GM21390 (cell line): ENCODE measurements at regions not wholly inside any gene's neighbourhood (a gene's known extent, or its start where the extent isn't known, plus 50 kb on each side); places are given as distances from the start of the nearest gene placed in this dataset.

ENCODE experiments used
- ATAC-seq: cut with Tn5 transposase; IDR thresholded peaks from one replicate; pipeline ENCODE4 v1.9.1; 2021; ENCODE audit not compliant: unreplicated experiment

DNA sequence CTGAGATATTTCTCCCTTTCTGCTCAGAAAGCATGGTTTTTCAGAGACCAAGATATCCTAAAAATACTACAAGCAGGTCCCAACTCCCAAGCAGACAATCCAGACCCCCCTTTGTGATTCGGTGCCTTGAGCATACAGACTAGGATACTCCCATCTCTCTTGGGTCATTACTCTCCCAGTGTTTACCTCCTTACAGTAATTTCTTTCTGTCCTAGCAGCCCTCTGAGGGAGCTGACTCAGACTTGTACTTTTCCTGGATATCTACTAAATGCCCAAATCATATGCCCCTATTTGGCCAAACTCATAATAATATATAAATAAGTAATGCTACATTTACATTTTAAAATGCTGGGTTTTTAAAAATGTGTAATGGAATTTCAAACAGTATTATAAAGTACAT, 355.6 kb downstream of the LRIG3 start:
- no peak for ATAC-seq

GRCh38 chr12:58566599-58566998, 353.7 kb downstream of the LRIG3 start:
- ATAC-seq, result no peak

DNA sequence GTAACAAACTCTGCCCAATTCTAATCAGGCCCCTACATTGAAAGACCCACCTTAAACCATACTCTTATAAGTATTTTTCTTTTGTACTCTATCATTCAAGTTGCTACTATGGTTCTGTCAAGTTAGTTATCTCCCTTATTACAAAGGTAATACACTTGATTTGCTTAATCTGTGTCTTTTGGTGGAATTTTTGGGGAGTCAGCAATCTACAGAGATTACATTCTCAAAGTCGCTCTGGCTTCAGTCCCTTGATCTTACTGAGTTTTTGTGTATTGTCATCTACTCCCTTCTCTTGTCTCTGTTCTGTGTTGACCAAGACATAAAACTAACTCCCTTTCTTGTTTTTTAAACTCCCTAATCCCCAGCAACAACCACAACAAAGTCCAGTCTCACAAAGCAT, 353.1 kb downstream of the LRIG3 start:
- ATAC-seq, result no peak

- ATAC-seq, result no peak
Measured at GRCh38 chr12:58570411-58570810, 349.9 kb downstream of the LRIG3 start.

DNA sequence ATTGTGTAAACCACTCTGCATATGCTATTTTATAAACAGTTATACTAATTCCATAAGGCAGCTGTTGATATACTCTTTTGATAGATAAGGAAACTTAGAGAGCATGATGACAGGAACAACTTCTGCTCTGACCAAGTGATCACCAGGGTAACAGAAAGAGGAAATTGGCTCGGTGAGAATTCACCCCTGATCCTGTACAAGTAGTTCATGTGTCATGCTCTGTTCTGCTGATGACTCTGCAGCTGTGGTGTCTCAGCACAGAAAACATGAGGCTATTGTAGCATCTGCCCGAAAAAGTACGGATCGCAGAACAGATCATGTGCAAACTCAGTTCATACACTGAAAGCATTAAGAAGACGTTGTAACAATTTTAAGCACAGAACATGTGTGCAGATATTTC, 345.0 kb downstream of the LRIG3 start:
- ATAC-seq, result no peak

DNA sequence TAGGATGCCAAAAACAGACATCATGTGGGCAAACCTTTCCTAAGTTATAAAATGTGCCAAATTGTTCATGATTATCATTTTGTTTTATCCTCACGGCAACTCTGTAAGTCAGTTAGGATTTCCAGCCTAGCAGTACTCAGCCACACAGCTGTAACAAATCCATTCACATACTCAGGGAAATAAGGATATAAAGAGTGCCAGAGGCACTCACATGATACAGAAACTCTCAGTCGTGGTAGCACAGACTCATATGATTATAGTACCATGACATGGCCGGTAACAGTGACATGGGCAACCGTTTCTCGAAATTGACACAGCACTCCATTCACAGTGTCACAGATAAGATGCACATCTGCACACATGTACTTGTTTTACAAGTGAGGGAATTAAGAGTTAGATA, 344.2 kb downstream of the LRIG3 start:
- no peak for ATAC-seq

DNA sequence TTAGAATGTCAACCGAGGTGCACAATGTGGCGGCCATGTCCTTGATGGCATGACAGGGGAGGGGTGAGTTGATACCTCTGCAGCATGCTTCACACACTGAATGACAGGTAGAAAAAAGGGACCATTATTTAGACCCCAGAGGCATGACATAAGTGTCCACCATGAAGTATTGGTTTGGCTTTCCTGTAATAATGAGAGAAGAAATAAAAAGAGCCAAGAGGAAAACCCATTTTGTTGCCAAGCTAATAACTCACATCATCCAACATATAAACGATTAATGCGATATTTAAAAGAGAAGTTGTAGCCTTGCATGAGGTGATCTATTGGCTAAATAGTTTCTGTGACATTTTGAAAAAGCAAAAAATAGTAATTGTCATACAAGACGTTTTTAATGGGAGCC, 343.4 kb downstream of the LRIG3 start:
- no peak for ATAC-seq

DNA sequence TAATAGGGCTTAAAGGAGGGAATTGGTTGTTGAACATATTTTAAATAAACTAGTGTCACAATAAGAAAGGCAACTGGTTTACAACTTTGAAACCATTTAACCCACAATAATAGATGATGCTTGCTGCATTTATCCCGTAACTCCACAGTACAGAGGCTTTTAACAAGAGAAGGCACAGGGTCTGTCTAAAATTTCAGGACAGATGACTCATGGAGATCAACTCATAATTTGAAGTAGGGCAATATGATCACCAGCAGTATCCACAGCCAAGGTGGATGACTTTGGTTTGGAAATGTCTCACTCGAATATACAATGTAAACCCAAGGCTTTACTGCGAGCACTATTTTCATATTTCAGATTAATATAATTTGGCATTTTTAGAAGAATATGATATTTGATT, 340.2 kb downstream of the LRIG3 start:
- ATAC-seq, result no peak

DNA sequence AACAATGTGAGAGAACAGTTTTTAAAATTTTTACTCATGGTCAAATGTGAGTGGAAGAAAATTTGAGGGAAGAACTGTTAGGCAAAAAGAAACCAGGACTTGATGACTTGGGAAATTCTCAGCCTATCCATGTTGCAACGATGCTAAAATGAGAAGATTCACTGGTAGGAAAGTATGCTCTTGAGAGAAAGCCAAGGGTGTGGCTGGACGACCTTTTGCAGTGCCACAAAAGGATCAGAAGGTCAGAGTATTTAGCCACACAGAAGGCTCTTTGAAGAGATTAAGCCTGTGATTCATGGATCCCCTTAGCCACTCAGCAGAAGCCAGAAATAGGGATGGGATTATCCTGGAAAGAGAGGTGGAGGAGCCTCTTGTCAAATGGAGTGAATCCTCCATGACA, 336.8 kb downstream of the LRIG3 start:
- no peak for ATAC-seq

- no peak for ATAC-seq
Measured at GRCh38 chr12:58583940-58584339, 336.4 kb downstream of the LRIG3 start.

- no peak for ATAC-seq
Measured at GRCh38 chr12:58584880-58585279, 335.4 kb downstream of the LRIG3 start.

DNA sequence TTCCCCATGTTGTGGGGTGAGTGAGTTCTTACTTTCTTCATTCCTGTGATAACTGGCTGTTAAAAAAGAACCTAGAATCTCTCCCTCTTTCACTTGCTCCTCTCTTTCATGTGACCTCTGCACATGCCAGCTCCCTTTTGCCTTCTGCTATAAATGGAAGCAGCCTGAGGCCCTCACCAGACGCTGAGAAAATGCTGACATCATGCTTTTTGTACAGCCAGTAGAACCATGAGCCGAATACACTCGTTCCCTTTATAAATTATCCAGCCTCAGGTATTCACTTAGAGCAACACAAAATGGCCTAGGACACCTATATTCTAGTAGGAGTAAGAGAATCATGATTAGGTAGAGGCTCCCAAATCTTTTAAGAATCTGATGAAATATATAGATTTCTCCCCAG, 333.5 kb downstream of the LRIG3 start:
- no peak for ATAC-seq

DNA sequence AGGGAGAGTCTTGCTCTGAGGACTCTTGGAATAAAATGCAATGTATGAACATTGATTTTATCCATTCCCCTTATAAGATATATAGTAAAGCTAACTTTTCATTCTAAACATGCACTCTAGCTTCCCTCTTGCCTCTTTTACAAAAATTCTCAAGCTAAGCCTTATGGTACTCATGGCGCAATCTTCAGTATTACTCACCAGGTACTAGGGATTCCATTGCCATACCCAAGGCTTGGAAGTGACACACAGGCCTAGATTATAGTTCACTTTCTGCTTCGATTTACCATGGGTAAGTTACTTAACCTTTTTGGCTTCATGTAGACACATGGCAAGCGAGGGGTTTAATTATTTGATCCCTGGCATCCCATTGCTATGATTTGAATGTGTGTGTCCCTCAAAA, 331.5 kb downstream of the LRIG3 start:
- no peak for ATAC-seq

DNA sequence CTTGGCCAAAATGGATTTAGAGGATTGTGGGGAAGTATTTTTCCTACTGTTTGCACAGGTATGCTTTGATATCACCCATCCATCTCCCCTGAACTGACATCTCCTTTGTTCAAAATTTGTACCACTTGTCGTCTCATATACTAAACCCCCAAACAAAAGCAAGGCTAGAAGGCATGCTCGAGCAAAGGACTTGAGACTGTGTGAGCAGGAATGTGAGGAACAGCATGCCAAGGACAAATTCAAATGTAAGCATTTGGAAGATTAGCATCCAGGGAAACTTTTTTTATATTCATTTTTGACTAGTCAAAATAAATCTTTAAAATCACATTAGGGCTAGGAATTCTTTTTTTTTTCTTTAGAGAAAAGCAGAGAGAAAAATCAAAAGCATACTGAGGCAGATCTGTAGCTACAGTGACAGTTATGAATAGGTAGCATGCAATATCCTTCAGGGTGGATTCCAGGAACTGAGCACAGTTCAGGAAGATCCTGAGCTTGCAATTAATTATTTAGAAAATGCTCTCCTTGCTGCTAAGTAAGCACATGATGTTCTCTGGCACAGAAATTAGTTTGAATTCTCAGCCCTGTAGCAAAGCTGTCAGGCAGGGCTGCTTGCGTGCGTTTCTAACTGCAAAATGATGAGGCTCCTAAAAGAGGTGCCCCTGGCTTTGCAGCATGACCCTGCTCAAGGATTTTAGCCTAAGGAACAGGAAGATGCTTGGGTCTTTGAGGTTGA, 327.7 kb downstream of the LRIG3 start:
- ATAC-seq, result no peak

GRCh38 chr12:58593557-58594304, 326.6 kb downstream of the LRIG3 start:
- ATAC-seq, result no peak

DNA sequence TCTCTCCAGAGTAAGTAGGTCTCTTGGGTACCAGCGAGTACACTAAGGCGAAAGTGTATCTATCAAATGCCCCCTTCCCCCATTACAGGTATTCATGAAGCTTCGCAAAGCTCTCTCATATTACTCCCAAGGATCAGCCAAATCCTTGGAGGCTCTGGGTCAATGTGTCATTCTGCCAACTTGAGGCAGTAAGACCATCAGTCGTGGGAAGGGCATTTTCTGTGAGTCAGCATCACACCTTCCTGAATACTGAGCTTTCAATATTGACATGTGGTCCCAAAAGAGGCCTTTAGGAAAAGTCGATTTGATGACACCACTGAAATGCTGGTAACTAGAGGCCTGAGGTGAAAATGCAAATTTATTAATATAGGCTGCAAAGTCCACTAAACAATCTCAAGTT, 323.9 kb downstream of the LRIG3 start:
- ATAC-seq, result no peak

- no peak for ATAC-seq
Measured at GRCh38 chr12:58601529-58601928, 318.8 kb downstream of the LRIG3 start.

GRCh38 chr12:58602179-58602578, 318.1 kb downstream of the LRIG3 start:
- ATAC-seq, result no peak

DNA sequence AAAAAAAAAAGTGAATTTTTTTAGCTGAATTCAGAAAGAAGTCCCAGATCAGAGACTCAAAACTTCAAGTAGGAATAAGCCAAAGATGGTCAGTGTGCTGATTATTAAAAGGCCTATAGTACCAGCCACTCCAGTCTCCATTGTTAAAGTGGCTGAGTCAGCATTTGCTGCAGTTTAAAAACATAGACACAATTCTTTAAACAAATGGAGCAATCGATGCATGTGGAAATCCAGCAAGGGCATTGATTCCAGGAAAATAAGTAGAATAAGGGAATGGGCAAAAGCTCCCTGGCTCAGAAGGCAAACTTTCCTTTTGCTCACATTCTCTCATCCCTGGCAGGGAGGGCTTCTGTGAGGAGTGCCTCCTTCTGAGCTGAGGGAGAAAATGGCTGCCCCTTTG, 317.6 kb downstream of the LRIG3 start:
- ATAC-seq, result no peak

- ATAC-seq, result no peak
Measured at GRCh38 chr12:58607805-58608204, 312.5 kb downstream of the LRIG3 start.

DNA sequence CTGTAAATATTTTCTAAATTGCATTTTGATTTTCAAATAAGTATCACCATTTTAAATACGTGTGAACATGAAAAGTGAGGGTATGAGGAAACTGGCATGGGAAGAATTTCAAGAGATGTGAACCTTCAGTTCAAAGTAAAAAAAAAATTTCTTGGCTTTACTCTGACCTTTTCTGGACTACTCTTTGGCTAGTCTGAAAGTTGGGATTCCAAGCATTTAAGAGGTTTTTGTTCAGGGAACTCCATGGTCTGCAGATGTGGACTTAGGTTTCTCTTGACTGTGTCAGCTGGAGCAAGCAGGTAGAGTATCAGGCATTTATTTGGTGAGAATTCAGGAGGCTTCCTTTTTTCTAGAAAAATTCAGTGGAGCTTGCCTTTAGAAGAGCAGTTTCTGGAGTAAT, 311.6 kb downstream of the LRIG3 start:
- no peak for ATAC-seq

DNA sequence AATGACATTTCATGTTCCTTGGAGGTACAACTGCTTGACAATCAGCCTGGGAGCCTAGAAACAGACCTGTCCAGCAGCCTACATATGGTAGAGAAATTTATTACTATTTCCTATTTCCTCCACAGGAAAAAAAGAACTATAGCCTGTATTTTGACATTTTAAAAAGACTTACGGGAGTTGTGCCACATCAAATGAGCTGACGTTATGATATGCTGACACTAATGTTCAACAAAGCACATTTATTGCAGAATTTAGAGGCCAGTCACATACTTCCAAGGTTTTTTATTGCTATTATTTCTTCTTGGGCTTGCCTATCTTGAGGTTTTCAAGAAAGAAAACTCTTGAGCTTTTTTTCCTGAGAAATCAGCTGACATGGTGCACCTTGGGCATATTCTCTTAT, 305.3 kb downstream of the LRIG3 start:
- no peak for ATAC-seq

DNA sequence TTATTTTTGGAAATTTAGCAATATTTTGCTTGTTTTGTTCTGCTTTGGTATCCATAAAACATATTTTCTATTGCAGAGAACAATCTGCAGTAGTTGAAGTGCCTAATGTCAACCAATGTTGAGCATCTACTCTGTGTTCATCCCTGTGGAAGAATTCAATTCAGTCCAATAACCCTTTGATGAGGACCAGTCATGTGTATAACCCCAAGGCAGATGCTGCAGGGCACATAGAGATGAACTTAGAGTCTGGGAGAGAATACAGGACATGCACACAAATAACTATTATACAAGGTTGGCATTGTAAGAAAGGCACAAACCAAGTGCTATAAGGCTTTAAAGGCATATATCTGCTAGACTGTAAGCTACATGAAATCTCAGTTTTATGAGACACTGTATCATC, 304.7 kb downstream of the LRIG3 start:
- no peak for ATAC-seq
